ENCODE measurements at regions not wholly inside any gene's neighbourhood (a gene's known extent, or its start where the extent isn't known, plus 50 kb on each side); places are given as distances from the start of the nearest gene placed in this dataset.

DNA sequence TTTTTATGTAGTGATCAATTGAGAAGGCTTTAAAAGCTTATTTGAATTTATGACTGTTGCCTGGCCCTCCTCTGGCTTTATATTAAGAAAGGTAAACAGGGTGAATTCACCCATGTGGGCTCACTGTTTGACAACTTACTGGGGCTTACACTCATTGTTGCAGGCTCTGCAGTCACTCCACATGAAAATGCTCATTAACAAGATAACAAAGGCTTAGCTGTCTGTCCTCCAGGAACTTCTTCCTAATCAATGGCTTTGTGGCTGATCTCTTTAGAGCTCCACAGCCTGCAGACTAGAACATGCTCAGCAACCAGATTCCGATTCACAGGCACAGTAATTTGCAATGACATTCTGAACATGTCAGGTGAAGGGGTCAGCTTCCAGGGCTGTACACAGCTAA lies 323.2 kb upstream of the MAN1A1 start:
- Histone ChIP-seq H2BK120ac (ENCODE audit: low read depth, low read length) (no peak overlapping the region), H3K18ac (ENCODE audit: low read depth, low read length) (no peak overlapping the region), H3K56ac (ENCODE audit: extremely low read depth, insufficient read depth, low read length) (no peak overlapping the region), H3K4me3 (ENCODE audit: insufficient read depth, low read depth, low read length) (no peak overlapping the region), H4K8ac (ENCODE audit: low read depth in 2 of 2, low read length in 2 of 2) (no peak overlapping the region), H4K20me1 (ENCODE audit: insufficient read depth, low read length) (no peaks in the 10 kb centered on the region), H3K4me2 (ENCODE audit: low read depth, low read length) (no peak overlapping the region), H3K9me1 (ENCODE audit: insufficient read depth, low read length) (no peaks in the 10 kb centered on the region), H4K5ac (ENCODE audit: low read depth, low read length) (no peak overlapping the region), H2BK20ac (ENCODE audit: low read depth, low read length) (no peak overlapping the region), H3K36me3 (ENCODE audit: control insufficient read depth, insufficient read depth, low read length) (no peaks in the 10 kb centered on the region), H2BK5ac (ENCODE audit: low read depth, low read length, poor library complexity, severe bottlenecking) (no peak overlapping the region), H3K23ac (ENCODE audit: low read depth, low read length) (no peak overlapping the region), H3K27ac (ENCODE audit: insufficient read depth, low read length) (no peak overlapping the region), H3K9me3 (ENCODE audit: control insufficient read depth, insufficient read depth, low read length) (no peaks in the 10 kb centered on the region), H3K27me3 (ENCODE audit: control insufficient read depth, insufficient read depth, low read length) (no peaks in the 10 kb centered on the region), H3K4ac (ENCODE audit: low read depth, low read length) (no peak overlapping the region), H2AK9ac (replicated peaks; ENCODE audit: low read depth, low read length, poor library complexity) (no peak overlapping the region), H3K9ac (ENCODE audit: low read depth, low read length) (no peak overlapping the region), H2AFZ (replicated peaks; ENCODE audit: low read length, poor library complexity) (no peak overlapping the region), H4K91ac (ENCODE audit: insufficient read depth, low read depth, low read length) (no peak overlapping the region), H2AK5ac (ENCODE audit: low read depth, low read length) (no peak overlapping the region), H3K79me1 (ENCODE audit: low read depth in 1 of 2, low read length in 2 of 2) (no peaks in the 10 kb centered on the region), H2BK15ac (ENCODE audit: low read depth, low read length) (no peak overlapping the region), H3K14ac (replicated peaks; ENCODE audit: low read depth, low read length) (no peak overlapping the region), H3K4me1 (ENCODE audit: control insufficient read depth, insufficient read depth, low read length) (no peaks in the 10 kb centered on the region)
- dilution Hi-C loops (cut with HindIII; ENCODE audit: low sequenced_read_pairs, unreplicated experiment) (no loop called here), in situ Hi-C loops (cut with MboI; ENCODE audit: low sequenced_read_pairs) (no loop called here), intact Hi-C loops (cut with micrococcal nuclease) (no loop called here)
- 67% methylated on average over 1 of the region's 1 CpG; no CpG with 5 or more reads in 1 of the 2 experiments for WGBS, 2 experiments (ENCODE audit: extremely low coverage in 2 of 2, insufficient read length in 1 of 2)
- DNase-seq (no peak), ATAC-seq (ENCODE audit: low read depth) (no peak)
- TF ChIP-seq CHD1 (IDR thresholded peaks at IDR 0.05; ENCODE audit: low read depth, low read length) (no peak), FOS (IDR thresholded peaks at IDR 0.05; ENCODE audit: low read depth, low read length) (no peak)
- ChIA-PET POLR2A (ENCODE audit: unreplicated experiment) (no interaction called here), CTCF (no interaction called here)
- no TSS peak for BruUV-seq (replicated peaks)

Data from IMR-90 (cell line).